ENCODE measurements at regions not wholly inside any gene's neighbourhood (a gene's known extent, or its start where the extent isn't known, plus 50 kb on each side); places are given as distances from the start of the nearest gene placed in this dataset.

DNA sequence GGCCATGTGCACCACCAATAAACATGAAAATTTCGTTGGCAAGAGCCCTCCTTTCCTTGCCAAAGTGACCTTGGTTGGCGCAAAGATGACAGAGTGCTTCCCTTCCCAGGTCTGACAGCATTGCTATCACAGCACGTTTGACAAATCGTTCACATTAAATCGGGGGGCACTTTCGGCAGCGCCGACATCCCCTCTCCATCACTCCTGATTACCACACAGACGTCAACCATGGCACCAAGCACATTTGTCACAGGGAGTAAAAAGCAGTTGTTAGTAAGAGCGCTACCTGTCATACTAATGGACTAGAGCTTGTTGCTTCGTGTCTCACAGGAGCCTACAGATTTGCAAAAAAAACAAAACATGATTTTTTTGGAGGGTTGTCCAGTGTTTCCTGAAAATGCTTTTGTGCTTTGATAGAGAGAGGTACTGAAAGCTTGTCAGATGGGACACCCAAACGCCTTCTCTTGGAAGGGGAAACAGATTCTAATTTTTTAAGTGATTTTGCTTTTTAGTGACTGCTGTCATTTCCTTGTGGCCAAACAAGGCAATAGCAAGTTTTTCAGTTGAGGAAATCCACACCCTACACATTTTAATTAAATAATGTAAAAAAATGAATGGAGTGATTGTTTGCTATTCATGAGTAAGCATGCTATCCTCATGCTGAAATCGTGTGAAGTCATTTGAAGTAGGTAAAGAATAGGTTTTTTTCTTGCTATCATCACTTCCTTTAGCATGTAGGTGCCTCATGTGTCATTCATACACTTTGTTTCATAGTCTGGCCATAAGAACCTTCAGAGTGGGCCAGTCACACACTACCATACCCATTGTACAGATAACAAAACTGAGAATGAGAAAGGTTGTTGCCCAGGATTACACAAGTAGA, 682.8 kb upstream of the WWC1 start:
- no peak overlapping the region for H3K4me3 ChIP-seq (ENCODE audit: low read depth, low read length)
- DNase-seq (ENCODE audit: low read depth): no peak
- TF ChIP-seq, protein P1, sequence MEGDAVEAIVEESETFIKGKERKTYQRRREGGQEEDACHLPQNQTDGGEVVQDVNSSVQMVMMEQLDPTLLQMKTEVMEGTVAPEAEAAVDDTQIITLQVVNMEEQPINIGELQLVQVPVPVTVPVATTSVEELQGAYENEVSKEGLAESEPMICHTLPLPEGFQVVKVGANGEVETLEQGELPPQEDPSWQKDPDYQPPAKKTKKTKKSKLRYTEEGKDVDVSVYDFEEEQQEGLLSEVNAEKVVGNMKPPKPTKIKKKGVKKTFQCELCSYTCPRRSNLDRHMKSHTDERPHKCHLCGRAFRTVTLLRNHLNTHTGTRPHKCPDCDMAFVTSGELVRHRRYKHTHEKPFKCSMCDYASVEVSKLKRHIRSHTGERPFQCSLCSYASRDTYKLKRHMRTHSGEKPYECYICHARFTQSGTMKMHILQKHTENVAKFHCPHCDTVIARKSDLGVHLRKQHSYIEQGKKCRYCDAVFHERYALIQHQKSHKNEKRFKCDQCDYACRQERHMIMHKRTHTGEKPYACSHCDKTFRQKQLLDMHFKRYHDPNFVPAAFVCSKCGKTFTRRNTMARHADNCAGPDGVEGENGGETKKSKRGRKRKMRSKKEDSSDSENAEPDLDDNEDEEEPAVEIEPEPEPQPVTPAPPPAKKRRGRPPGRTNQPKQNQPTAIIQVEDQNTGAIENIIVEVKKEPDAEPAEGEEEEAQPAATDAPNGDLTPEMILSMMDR (IDR thresholded peaks at IDR 0.05; ENCODE audit: control insufficient read depth, extremely low read depth, insufficient read depth): no peak

DNA sequence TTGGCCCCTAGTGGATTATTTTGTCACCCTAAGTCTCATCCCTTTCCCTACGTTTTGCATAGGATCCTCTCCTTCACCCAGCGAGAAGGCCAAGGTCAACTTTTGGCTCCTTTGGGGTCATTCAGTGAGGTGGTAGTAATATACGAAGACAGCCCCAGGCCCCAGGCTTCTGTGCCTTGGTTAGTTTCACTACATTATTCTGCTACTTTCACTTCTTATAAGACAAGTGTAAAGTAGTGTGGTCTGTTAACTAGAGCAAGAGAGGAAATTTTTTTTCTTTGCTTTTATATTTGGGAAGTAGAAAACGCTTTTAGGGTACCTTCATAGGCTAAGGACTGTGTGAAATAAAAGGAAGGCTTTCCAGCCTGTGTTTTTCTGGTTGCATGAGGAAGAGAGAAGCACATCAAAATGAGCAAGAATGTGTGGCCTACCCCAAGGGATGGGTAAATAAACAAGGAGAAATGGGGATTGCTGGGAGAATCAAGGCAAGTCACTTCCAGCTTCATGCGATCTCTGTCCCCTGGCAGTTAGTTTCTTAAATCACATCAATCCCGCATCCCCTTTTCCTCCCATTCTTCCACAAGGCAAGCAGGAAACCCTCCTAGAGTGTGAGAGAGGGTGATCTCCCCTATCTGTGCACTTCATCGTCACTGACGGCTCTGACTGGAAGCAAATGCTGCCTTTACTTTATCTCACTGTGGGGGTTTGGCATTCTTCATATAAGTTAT, 677.0 kb upstream of the WWC1 start:
- TF ChIP-seq, protein P1 (IDR thresholded peaks at IDR 0.05; ENCODE audit: control insufficient read depth, extremely low read depth, insufficient read depth): no peak
- H3K4me3 ChIP-seq (ENCODE audit: low read depth, low read length): no peak overlapping the region
- DNase-seq (ENCODE audit: low read depth): no peak

DNA sequence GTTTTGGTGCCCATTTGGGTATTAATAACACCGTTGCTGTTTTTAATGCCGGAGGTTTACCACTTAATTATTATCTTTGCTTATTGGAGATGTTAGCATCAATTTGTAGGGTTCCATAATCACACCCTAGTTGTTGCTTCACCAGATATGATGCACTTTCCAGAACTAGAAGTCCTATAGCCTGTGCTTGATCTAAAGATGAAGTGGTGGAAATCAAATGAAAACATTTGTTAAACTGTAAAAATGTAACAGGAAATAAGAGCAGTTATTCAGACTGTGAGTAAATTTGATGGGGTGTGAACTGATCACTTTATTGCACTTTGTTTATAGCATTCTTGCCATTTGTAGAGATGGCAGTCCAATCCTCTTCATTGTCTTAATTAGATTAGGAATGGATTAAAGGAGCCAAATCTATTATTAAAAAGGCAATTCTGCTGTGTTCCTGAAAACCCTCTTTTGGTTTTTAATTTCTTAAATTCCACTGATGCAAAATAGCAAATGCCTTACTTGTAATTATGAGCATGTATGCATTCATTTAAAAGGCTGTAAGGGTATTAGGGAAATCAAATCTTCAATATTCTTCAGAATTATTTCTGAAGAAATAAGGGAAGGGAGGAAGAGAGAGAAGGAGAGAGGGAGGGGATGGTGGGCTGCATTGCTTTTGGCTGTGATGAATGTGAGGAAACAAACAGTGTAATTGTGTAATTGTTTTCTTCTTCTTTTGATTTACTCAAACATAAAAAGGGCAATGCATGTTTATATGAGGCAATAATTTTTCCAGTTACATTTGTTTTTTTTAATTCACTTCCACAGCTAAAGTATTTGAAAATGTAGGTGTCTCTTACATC, 675.2 kb upstream of the WWC1 start:
- no peak overlapping the region for H3K4me3 ChIP-seq (ENCODE audit: low read depth, low read length)
- TF ChIP-seq, protein P1 (IDR thresholded peaks at IDR 0.05; ENCODE audit: control insufficient read depth, extremely low read depth, insufficient read depth): no peak
- DNase-seq (ENCODE audit: low read depth): no peak

DNA sequence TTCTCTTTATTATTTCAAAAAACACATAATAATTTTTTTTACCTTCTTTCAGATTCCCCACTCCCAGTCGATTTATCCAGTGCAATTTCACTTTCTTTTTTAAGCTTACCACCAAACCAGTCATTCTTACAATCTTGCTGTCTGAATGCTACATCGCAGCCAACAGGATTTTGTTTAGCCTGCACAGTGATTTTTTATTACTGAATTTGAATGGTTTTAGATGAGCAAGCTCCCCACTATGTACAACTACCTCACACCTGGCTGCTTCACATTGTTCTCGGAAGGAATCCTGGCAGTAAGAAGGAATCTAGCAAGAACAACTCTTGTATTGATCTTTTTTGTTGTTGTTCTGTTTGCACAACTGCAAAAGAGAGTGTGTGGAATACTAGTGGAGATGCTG, 668.1 kb upstream of the WWC1 start:
- TF ChIP-seq, protein P1 (IDR thresholded peaks at IDR 0.05; ENCODE audit: control insufficient read depth, extremely low read depth, insufficient read depth): no peak
- DNase-seq (ENCODE audit: low read depth): no peak
- no peak overlapping the region for H3K4me3 ChIP-seq (ENCODE audit: low read depth, low read length)

DNA sequence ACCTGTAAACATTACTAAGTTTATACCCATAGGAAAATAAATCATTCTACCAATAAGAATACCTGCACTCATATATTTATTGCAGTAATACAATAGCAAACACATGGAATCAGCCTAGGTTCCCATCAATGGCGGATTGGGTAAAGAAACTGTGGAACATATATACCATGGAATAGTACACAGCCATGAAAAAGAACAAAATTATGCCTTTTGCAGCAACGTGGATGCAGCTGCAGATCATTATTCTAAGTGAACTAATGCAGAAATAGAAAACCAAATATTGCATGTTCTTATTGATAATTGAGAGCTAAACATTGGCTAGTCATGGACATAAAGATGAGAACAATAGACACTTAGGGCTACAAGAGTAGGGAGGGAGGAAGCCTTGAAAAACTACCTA, 667.4 kb upstream of the WWC1 start:
- no peak for DNase-seq (ENCODE audit: low read depth)
- TF ChIP-seq, protein P1 (IDR thresholded peaks at IDR 0.05; ENCODE audit: control insufficient read depth, extremely low read depth, insufficient read depth): no peak
- no peak overlapping the region for H3K4me3 ChIP-seq (ENCODE audit: low read depth, low read length)

DNA sequence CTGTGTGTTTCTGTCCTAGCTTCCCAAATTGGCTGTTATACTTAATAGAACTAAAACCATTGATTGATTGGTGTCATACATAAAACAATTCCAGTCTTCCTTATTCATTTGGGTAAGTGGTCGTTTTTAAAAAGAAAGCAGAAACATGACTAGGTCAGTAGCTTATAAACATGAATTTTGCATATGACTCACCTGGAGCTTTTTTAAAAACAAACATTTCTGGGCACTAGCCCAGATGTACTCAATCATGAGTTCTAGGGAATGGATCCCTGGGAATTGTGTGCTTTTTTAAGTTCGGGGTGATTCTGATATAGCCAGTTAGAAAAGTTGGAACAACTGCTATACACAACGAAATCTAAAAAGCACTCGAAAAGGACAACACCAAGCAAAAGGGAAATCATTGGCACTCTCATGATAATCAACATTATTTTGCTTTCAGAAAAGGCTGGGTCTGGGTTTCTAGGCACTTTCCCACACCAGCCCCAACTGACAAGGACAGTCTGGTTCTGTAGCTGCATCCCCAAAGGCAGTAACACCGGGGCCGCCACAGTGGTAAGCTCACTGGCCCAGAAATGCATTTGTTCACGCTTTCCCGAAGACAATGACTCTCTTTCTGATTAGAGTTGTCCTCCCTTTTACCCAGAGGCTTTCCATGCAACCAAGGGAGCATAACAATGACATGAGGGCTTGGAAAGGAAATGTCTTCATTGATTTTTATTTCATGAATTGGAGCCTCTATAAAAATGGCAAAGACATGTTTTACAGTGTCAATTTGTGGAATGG, 664.9 kb upstream of the WWC1 start:
- DNase-seq (ENCODE audit: low read depth): no peak
- H3K4me3 ChIP-seq (ENCODE audit: low read depth, low read length): no peak overlapping the region
- TF ChIP-seq, protein P1 (IDR thresholded peaks at IDR 0.05; ENCODE audit: control insufficient read depth, extremely low read depth, insufficient read depth): no peak

Measured in LNCaP clone FGC (cell line).